ENCODE measurements at regions not wholly inside any gene's neighbourhood (a gene's known extent, or its start where the extent isn't known, plus 50 kb on each side); places are given as distances from the start of the nearest gene placed in this dataset.
"Not testable (repeated sequence)": the region's sequence is repeated elsewhere in the genome, so short reads cannot be mapped to it uniquely, and the experiment has no call there.

DNA sequence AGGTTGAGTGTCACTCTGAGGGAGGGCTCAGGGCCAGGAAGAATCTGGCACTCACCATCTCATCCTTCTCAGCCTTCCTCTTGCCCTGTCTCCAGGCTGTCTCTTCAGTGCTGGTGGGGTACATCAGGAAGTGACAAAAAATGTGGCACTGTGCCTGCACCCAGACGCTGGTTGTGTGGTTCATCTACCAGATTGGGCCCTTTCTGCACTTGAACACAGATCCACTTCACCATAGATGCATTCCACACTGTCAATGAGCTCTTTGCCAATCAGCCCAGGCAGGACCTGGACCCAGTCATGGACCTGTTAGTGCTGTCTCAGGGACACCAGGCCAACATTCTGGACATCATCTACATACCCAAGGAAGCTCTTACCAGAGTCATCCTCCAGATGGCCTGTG, 247.7 kb downstream of the CWH43 start:
- ATAC-seq; POLR2A ChIA-PET; H3K4me1 Mint-ChIP-seq; H3K27ac Mint-ChIP-seq; CTCF ChIA-PET; H3K4me3 ChIP-seq (ENCODE audit: low read length); H3K27ac ChIP-seq (ENCODE audit: low read depth, low read length); H3K27me3 Mint-ChIP-seq; H3K36me3 ChIP-seq (ENCODE audit: control insufficient read depth in 2 of 3, insufficient read depth in 3 of 3, low read length in 3 of 3); DNase-seq; H3K27me3 ChIP-seq (ENCODE audit: control insufficient read depth in 2 of 2, insufficient read depth in 2 of 2, low read length in 2 of 2); H3K9me3 ChIP-seq (ENCODE audit: control insufficient read depth in 2 of 3, low read length in 3 of 3); H3K4me3 Mint-ChIP-seq; H3K4me1 ChIP-seq (ENCODE audit: control insufficient read depth in 2 of 2, insufficient read depth in 2 of 2, low read length in 2 of 2); H3K36me3 Mint-ChIP-seq; intact Hi-C loops (cut with micrococcal nuclease): not testable (repeated sequence)
- H3K9me3 Mint-ChIP-seq: peaks cover 0 to 21% (median 8%) of the 10 kb centered on the region in 11 donors

DNA sequence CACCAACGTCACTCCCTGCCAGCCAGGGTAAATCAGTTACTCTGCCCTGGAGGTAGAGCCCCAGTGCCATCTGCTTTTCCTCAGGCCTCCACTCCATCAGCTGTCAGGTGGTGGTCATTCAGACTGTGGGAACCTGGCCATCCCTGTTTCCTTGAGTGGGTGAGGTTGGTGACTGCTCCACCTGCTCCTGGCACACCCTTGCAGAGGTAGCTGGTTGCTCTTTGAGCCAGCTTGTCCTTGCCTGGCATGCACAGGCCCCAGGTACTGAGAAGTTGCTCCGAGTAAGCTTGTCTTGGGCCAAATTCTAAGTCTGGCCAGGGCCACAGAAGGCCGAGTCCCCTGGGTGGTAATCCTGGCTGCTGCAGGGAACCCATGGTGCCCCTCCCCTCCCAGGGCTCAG, 248.3 kb downstream of the CWH43 start:
- intact Hi-C loops (cut with micrococcal nuclease); DNase-seq; H3K27me3 ChIP-seq (ENCODE audit: control insufficient read depth in 2 of 2, insufficient read depth in 2 of 2, low read length in 2 of 2); H3K27me3 Mint-ChIP-seq; H3K9me3 ChIP-seq (ENCODE audit: control insufficient read depth in 2 of 3, low read length in 3 of 3); H3K4me3 ChIP-seq (ENCODE audit: low read length); H3K27ac Mint-ChIP-seq; H3K27ac ChIP-seq (ENCODE audit: low read depth, low read length); H3K36me3 Mint-ChIP-seq; H3K4me1 ChIP-seq (ENCODE audit: control insufficient read depth in 2 of 2, insufficient read depth in 2 of 2, low read length in 2 of 2); H3K36me3 ChIP-seq (ENCODE audit: control insufficient read depth in 2 of 3, insufficient read depth in 3 of 3, low read length in 3 of 3); H3K4me1 Mint-ChIP-seq; ATAC-seq; POLR2A ChIA-PET; CTCF ChIA-PET; H3K4me3 Mint-ChIP-seq: not testable (repeated sequence)
- H3K9me3 Mint-ChIP-seq: peaks cover 0 to 21% (median 8%) of the 10 kb centered on the region in 11 donors

DNA sequence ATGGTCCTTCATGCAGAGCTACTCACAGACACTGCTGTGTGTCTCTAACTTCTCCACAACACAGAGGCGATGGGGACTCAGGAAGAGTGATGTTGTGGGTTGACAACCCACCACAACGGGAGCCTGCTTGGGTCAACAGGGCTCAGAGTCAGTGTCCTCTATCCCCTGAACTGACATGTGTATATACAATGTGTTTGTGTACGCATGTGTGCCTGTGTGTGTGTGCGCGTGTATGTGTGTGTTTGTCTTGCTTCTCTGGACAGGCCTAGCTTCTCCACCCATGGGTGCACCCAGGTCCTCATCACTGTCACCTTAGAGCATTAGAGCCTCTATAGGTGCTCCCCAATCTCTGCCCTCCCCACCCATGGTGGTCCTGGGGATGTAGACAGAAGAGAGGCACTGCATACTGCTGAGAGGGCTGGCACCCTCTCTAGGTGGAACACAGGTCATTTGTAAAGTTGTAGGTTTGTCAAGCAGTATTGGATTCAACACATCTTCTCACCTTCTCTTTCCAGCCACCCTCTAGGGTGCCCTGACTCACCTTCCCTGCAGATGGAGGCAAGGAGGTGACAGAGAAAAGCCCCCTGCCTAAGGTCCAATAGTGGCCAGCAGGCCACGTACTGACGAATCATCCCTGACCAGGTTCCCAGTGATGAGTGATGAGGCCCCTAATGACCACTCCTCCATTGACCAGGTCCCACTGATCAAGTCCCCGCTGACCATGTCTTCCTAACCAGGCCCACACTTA, 249.5 kb downstream of the CWH43 start:
- H3K4me3 ChIP-seq (ENCODE audit: low read length); H3K27ac Mint-ChIP-seq; H3K4me1 Mint-ChIP-seq; intact Hi-C loops (cut with micrococcal nuclease); H3K4me3 Mint-ChIP-seq; CTCF ChIA-PET; H3K27me3 ChIP-seq (ENCODE audit: control insufficient read depth in 2 of 2, insufficient read depth in 2 of 2, low read length in 2 of 2); H3K36me3 Mint-ChIP-seq; H3K27ac ChIP-seq (ENCODE audit: low read depth, low read length); H3K27me3 Mint-ChIP-seq; DNase-seq; H3K4me1 ChIP-seq (ENCODE audit: control insufficient read depth in 2 of 2, insufficient read depth in 2 of 2, low read length in 2 of 2); POLR2A ChIA-PET; H3K36me3 ChIP-seq (ENCODE audit: control insufficient read depth in 2 of 3, insufficient read depth in 3 of 3, low read length in 3 of 3); H3K9me3 ChIP-seq (ENCODE audit: control insufficient read depth in 2 of 3, low read length in 3 of 3); ATAC-seq: not testable (repeated sequence)
- H3K9me3 Mint-ChIP-seq: peaks cover 0 to 21% (median 8%) of the 10 kb centered on the region in 11 donors

DNA sequence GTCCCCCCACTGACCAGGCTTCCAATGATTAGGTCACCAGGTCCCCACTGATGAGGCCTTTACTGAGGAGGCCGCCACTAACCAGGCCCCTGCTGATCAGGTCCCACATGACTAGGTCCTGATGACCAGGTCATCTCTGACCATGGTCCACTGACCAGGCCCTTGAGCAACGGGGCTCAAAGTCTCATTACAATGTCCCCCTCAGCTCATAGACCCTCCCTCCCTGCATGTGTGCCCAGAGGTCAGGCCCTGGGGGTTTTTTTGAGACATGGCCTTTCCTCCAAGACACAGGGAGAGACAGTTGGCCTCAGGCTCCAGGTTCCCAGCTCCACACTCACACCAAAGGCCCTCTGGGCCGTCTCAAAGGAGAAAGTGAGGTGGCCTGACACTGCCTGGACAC, 250.4 kb downstream of the CWH43 start:
- H3K4me3 ChIP-seq (ENCODE audit: low read length); intact Hi-C loops (cut with micrococcal nuclease); H3K27me3 ChIP-seq (ENCODE audit: control insufficient read depth in 2 of 2, insufficient read depth in 2 of 2, low read length in 2 of 2); H3K36me3 Mint-ChIP-seq; H3K4me1 Mint-ChIP-seq; H3K4me1 ChIP-seq (ENCODE audit: control insufficient read depth in 2 of 2, insufficient read depth in 2 of 2, low read length in 2 of 2); ATAC-seq; CTCF ChIA-PET; H3K36me3 ChIP-seq (ENCODE audit: control insufficient read depth in 2 of 3, insufficient read depth in 3 of 3, low read length in 3 of 3); H3K27me3 Mint-ChIP-seq; POLR2A ChIA-PET; H3K27ac Mint-ChIP-seq; H3K27ac ChIP-seq (ENCODE audit: low read depth, low read length); DNase-seq; H3K4me3 Mint-ChIP-seq; H3K9me3 ChIP-seq (ENCODE audit: control insufficient read depth in 2 of 3, low read length in 3 of 3): not testable (repeated sequence)
- peaks cover 0 to 22% (median 8%) of the 10 kb centered on the region in 11 donors for H3K9me3 Mint-ChIP-seq

DNA sequence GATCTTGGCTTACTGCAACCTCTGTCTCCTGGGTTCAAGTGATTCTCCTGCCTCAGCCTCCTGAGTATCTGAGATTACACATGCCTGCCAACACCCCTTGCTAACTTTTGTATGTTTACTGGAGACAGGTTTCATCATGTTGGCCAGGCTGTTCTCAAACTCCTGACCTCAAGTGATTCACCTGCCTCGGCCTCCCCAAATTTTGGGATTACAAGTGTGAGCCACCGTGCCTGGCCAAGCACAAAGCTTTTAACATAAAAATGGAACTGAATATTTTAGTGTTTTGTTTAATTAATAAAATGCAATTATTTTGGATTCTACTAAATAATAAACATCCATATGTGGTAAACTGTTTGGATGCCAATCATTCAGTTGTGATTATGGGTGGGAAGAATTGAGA, 255.2 kb downstream of the CWH43 start:
- H3K27me3 ChIP-seq (ENCODE audit: control insufficient read depth in 2 of 2, insufficient read depth in 2 of 2, low read length in 2 of 2); H3K36me3 ChIP-seq (ENCODE audit: control insufficient read depth in 2 of 3, insufficient read depth in 3 of 3, low read length in 3 of 3); H3K4me3 Mint-ChIP-seq; H3K36me3 Mint-ChIP-seq; H3K27ac Mint-ChIP-seq; CTCF ChIA-PET; intact Hi-C loops (cut with micrococcal nuclease); H3K4me1 Mint-ChIP-seq; H3K4me3 ChIP-seq (ENCODE audit: low read length); DNase-seq; ATAC-seq; H3K9me3 ChIP-seq (ENCODE audit: control insufficient read depth in 2 of 3, low read length in 3 of 3); H3K4me1 ChIP-seq (ENCODE audit: control insufficient read depth in 2 of 2, insufficient read depth in 2 of 2, low read length in 2 of 2); H3K27me3 Mint-ChIP-seq; H3K27ac ChIP-seq (ENCODE audit: low read depth, low read length); POLR2A ChIA-PET: not testable (repeated sequence)
- peaks cover 3 to 23% (median 7%) of the 10 kb centered on the region in 11 donors for H3K9me3 Mint-ChIP-seq

DNA sequence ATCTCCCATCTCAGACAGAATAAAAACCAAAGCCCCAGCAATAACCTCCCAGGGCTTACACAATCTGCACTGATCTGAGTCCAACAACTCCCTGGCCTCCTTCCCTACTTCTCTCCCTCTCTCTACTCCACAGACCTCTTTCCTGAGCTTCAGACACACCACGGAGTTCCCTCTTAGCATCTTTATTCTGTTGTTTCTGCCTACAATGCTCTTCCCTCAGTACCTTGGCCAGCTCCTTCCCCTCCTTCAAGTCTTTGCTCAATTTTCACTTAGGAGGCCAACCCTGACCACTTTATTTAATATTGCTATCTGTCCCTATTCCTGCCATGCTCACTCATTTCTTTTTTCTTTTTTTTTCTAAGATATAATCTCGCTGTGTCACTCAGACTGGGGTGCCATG, 276.7 kb downstream of the CWH43 start:
- H3K27me3 ChIP-seq (ENCODE audit: control insufficient read depth in 2 of 2, insufficient read depth in 2 of 2, low read length in 2 of 2); POLR2A ChIA-PET; H3K27ac Mint-ChIP-seq; H3K9me3 Mint-ChIP-seq; ATAC-seq; H3K4me3 Mint-ChIP-seq; intact Hi-C loops (cut with micrococcal nuclease); H3K9me3 ChIP-seq (ENCODE audit: control insufficient read depth in 2 of 3, low read length in 3 of 3); CTCF ChIA-PET; H3K4me1 Mint-ChIP-seq; H3K36me3 ChIP-seq (ENCODE audit: control insufficient read depth in 2 of 3, insufficient read depth in 3 of 3, low read length in 3 of 3); H3K4me3 ChIP-seq (ENCODE audit: low read length); H3K27ac ChIP-seq (ENCODE audit: low read depth, low read length); DNase-seq; H3K36me3 Mint-ChIP-seq; H3K27me3 Mint-ChIP-seq; H3K4me1 ChIP-seq (ENCODE audit: control insufficient read depth in 2 of 2, insufficient read depth in 2 of 2, low read length in 2 of 2): not testable (repeated sequence)

DNA sequence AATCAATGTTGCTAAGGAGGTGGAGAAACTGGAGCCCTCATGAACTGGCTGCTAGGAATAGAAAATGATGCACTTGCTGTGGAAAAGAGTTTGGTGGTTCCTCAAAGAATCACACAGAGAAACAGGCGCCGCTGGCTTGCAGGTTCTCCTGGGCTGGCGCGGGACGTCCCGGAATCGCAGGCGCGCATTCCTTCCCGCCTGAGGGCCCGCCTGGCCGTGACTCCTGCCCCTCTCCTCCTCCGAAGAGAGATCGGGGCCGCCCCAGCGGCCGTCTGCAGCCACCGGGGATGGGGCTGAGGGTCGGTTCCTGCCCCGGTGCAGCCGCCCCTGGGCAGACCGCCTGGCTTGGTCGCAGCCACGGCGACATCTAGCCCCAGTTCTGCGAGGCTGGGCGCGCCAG, 284.4 kb downstream of the CWH43 start:
- H3K9me3 ChIP-seq (ENCODE audit: control insufficient read depth in 2 of 3, low read length in 3 of 3); H3K27ac ChIP-seq (ENCODE audit: low read depth, low read length); H3K36me3 ChIP-seq (ENCODE audit: control insufficient read depth in 2 of 3, insufficient read depth in 3 of 3, low read length in 3 of 3); H3K4me1 Mint-ChIP-seq; H3K9me3 Mint-ChIP-seq; ATAC-seq; H3K36me3 Mint-ChIP-seq; H3K4me3 ChIP-seq (ENCODE audit: low read length); CTCF ChIA-PET; H3K4me1 ChIP-seq (ENCODE audit: control insufficient read depth in 2 of 2, insufficient read depth in 2 of 2, low read length in 2 of 2); intact Hi-C loops (cut with micrococcal nuclease); POLR2A ChIA-PET; DNase-seq; H3K27me3 Mint-ChIP-seq; H3K4me3 Mint-ChIP-seq; H3K27me3 ChIP-seq (ENCODE audit: control insufficient read depth in 2 of 2, insufficient read depth in 2 of 2, low read length in 2 of 2); H3K27ac Mint-ChIP-seq: not testable (repeated sequence)

Data from naive thymus-derived CD4-positive, alpha-beta T cell (primary cell).